GM19397 (cell line): ENCODE measurements at regions not wholly inside any gene's neighbourhood (a gene's known extent, or its start where the extent isn't known, plus 50 kb on each side); places are given as distances from the start of the nearest gene placed in this dataset.

Experiments
- ATAC-seq: cut with Tn5 transposase; IDR thresholded peaks from one replicate; pipeline ENCODE4 v1.9.1; 2021; ENCODE audit warnings: mild to moderate bottlenecking, moderate library complexity; ENCODE audit not compliant: unreplicated experiment

- ATAC-seq = no peak
Observed at GRCh38 chr16:59941594-59941993, 1207.5 kb upstream of the GOT2 start.

GRCh38 chr16:59920054-59920453 is 1185.9 kb upstream of the GOT2 start:
- ATAC-seq = no peak

DNA sequence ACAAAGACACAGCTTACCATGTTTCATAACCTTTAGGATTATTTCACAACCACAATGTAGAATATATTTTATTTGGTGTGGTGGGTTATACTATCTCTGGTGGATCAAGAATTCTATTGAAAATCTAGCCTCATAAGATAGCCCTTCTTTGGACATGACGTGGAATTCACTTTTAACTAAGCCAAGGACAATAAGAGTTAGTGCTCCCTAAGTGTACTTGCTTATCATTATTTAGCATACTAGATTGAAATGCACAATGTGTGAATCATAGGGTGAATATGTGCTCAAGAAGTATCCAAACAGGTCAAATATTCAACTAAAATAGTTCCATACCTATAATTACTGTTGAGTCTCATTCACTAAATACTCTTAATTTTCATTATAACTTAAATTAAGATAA is 1179.5 kb upstream of the GOT2 start:
- ATAC-seq = no peak

GRCh38 chr16:59909262-59909661 is 1175.1 kb upstream of the GOT2 start:
- no peak for ATAC-seq

DNA sequence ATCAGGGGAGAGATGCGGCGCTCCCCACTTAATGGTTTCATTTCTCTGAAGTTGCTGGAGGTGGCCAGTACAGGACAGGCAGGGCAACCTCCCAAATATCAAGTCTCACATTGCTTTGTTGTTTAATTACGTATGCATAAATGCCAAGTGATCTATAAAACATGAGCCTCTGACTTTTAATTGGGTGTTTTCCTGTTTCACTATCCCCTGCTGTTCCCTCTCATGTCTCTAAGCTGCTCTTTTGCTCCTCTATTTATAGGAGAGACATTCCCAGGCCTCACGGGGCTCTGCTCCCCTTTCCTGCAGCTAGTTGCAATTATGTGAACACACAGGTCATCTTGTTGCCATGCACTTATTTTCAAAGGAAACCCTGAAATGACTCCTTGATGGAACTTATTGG is 1173.5 kb upstream of the GOT2 start:
- ATAC-seq = no peak

DNA sequence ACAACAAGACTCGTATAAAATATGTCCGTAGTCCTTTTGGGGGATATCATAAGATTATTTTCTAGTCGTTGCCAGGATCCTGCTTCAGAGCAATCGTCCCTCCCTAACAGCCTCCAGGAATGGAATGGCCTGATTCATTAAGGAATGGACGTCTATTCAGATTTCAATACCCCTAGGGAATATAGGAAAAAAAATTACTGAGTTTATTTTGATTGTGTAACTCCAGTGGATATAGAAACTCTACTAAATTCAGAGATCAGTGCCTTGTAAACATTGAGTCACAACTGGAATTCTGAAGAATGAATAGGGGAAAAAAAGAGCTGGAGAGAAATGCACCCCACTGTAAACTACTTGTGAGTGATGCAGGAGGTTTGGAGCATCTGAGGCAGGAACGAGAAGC is 1171.5 kb upstream of the GOT2 start:
- ATAC-seq = no peak

- no peak for ATAC-seq
Observed at GRCh38 chr16:59905131-59905530, 1171.0 kb upstream of the GOT2 start.

DNA sequence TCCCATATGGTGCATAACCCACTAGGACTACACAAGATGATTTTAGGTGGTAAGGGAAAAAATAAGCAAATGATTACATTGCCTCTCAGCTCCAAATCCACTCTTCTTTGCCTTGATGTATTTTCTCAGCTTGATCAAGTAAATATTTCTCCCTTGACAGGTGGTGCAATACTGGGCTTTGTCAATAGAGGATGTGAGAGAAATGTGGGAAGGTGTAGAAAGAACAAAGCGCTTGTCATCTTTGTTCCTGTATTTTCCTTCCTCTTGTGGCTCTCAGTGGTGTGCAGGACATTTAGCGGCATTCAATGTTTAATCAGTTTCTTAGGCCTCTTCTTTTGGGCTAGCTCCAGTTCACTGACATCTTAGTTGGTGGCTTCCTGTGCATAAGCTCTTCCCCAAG is 1165.8 kb upstream of the GOT2 start:
- no peak for ATAC-seq

- no peak for ATAC-seq
Observed at GRCh38 chr16:59892376-59892775, 1158.3 kb upstream of the GOT2 start.

GRCh38 chr16:59887856-59888255 is 1153.7 kb upstream of the GOT2 start:
- ATAC-seq = no peak

GRCh38 chr16:59886021-59886420 is 1151.9 kb upstream of the GOT2 start:
- no peak for ATAC-seq

GRCh38 chr16:59881376-59881775 is 1147.3 kb upstream of the GOT2 start:
- no peak for ATAC-seq

DNA sequence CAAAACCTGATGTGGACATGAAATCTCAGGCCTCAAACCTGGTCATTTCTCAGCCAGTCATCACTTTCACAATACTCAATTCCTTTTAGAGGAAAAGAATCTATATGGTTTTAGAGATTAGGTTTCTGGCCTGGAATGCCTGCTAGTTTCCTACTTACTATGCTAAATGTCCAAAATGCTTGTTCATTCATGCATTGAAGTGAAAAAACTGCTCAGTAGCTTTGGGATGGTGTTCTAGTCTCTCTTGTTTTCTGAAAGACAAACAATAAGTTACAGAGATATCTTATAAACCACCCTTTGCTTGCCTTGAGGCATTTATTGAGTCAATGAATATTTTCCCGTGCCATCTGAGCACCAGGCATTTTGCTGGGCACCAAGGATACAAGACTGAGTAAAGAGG is 1146.5 kb upstream of the GOT2 start:
- ATAC-seq = no peak

DNA sequence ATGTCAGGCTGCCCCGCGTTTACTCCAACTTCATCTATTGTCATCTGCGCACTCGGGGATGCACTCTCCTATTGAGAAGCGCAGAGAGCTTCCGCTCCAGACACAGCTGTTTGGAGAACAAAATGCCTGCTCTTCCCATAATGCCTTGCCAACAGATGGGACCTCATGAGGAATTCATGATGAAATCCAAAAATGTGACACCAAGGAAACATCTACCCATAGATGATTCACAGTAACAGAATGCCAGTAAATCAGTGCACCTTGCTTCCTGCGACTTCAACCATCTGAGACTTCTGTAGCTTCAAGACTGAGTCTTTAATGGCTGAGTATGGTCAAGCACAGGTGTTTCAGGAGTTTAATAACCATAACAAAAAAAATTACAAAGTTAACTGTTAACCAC is 1144.9 kb upstream of the GOT2 start:
- no peak for ATAC-seq

DNA sequence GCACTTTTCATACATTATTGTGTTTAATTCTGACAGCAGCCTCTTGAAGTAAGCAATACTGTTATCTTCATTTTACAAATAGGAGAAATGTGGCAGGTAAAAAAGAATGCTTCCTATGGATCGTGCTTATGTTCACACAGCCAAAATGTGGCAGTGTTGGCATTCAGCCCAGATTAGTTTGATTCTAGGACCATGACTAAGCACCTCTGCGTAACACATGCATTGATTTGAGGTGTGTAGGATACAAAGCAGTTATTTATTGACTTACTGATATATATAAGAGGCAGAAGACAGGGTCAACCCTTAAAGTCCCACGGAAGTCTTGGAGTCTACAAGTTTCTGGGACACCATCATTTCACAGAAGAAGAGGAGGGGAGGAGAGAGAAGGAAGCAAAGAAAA is 1144.4 kb upstream of the GOT2 start:
- no peak for ATAC-seq

- ATAC-seq = no peak
Observed at GRCh38 chr16:59864981-59865666, 1131.0 kb upstream of the GOT2 start.

GRCh38 chr16:59859676-59860402 is 1125.7 kb upstream of the GOT2 start:
- ATAC-seq = no peak

GRCh38 chr16:59854846-59855439 is 1120.8 kb upstream of the GOT2 start:
- no peak for ATAC-seq

GRCh38 chr16:59849716-59850115 is 1115.6 kb upstream of the GOT2 start:
- no peak for ATAC-seq

- ATAC-seq = no peak
Observed at GRCh38 chr16:59848296-59848695, 1114.2 kb upstream of the GOT2 start.

DNA sequence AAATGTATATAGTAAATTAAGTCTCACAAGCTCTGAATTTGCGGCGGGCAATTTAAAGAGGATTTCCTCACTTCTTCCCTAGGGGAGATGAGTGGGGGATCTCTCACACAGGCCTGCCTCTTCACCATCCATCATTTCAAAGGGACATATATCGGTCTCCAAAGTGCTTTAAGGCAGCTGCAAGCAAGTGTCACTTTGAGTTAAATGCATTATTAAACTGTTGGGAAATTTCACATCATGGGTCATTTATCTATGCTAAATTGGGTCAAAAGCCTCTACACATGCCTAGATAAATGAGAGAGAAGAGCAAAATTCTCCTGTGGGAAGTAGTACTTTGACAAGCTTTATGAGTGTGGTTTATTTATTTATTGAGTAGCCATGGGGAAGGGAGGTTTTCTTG is 1106.1 kb upstream of the GOT2 start:
- ATAC-seq = no peak

GRCh38 chr16:59826767-59827166 is 1092.7 kb upstream of the GOT2 start:
- ATAC-seq = no peak
